ENCODE measurements at regions not wholly inside any gene's neighbourhood (a gene's known extent, or its start where the extent isn't known, plus 50 kb on each side); places are given as distances from the start of the nearest gene placed in this dataset.
A peak's percentile ranks its signal among the peaks of the same experiment; 100 is the strongest.

DNA sequence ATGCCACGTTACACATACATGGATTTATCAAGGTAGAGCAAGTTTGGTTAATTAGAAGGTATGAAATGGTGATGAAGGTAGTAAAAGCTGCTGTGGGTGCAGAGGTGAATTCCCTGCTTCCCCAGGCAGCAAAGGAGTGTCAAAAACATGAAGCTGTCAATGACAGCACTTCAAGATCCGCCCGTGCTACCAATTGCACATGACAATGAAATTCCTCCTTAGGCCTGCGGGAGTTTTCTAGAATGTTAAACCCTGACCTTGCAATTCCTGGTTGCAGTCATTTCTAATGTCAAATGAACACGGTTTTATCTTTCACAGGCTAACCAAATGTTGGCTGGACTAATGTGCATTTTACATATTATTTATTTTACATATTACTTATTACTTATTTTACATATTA, 67.7 kb upstream of the LSM14A start:
- TF ChIP-seq, protein P1, sequence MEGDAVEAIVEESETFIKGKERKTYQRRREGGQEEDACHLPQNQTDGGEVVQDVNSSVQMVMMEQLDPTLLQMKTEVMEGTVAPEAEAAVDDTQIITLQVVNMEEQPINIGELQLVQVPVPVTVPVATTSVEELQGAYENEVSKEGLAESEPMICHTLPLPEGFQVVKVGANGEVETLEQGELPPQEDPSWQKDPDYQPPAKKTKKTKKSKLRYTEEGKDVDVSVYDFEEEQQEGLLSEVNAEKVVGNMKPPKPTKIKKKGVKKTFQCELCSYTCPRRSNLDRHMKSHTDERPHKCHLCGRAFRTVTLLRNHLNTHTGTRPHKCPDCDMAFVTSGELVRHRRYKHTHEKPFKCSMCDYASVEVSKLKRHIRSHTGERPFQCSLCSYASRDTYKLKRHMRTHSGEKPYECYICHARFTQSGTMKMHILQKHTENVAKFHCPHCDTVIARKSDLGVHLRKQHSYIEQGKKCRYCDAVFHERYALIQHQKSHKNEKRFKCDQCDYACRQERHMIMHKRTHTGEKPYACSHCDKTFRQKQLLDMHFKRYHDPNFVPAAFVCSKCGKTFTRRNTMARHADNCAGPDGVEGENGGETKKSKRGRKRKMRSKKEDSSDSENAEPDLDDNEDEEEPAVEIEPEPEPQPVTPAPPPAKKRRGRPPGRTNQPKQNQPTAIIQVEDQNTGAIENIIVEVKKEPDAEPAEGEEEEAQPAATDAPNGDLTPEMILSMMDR (IDR thresholded peaks at IDR 0.05; ENCODE audit: unreplicated experiment): no peak
- DNase-seq (ENCODE audit: low spot score, unreplicated experiment): no peak
- H3K36me3 Mint-ChIP-seq (ENCODE audit: insufficient read depth): no peaks in the 10 kb centered on the region
- H3K27ac Mint-ChIP-seq: no peak overlapping the region
- peaks cover 5% of the 10 kb centered on the region for H3K4me1 Mint-ChIP-seq (ENCODE audit: low read depth)
- peaks cover 5% of the 10 kb centered on the region for H3K27me3 Mint-ChIP-seq
- H3K9me3 Mint-ChIP-seq (ENCODE audit: low read depth): no peaks in the 10 kb centered on the region
- H3K4me3 Mint-ChIP-seq (ENCODE audit: low read depth): no peak overlapping the region

DNA sequence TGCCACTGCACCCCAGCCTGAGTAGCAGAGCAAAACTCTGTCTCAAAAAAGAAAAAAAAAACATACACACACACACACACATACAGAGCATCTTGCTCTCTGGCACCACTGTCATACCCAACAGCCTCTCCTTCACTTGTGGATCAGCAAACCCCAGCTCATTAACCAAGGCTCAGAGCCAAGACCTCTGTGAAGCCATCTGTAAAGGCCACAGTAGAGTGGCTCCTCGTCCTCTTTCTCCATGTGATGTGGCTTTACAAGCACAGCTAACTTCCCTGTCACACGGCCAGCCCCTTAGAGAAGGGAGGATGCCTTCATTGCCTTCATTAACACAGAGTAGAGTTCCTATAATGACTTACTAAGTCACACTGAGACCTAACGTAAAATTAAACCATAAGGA, 62.7 kb upstream of the LSM14A start:
- TF ChIP-seq, protein P1 (IDR thresholded peaks at IDR 0.05; ENCODE audit: unreplicated experiment): no peak
- Mint-ChIP-seq H3K9me3 (ENCODE audit: low read depth) (no peaks in the 10 kb centered on the region), H3K27ac (no peak overlapping the region), H3K36me3 (ENCODE audit: insufficient read depth) (no peaks in the 10 kb centered on the region), H3K4me1 (ENCODE audit: low read depth) (no peaks in the 10 kb centered on the region), H3K4me3 (ENCODE audit: low read depth) (no peak overlapping the region), H3K27me3 (peaks cover 3% of the 10 kb centered on the region)
- no peak for DNase-seq (ENCODE audit: low spot score, unreplicated experiment)

DNA sequence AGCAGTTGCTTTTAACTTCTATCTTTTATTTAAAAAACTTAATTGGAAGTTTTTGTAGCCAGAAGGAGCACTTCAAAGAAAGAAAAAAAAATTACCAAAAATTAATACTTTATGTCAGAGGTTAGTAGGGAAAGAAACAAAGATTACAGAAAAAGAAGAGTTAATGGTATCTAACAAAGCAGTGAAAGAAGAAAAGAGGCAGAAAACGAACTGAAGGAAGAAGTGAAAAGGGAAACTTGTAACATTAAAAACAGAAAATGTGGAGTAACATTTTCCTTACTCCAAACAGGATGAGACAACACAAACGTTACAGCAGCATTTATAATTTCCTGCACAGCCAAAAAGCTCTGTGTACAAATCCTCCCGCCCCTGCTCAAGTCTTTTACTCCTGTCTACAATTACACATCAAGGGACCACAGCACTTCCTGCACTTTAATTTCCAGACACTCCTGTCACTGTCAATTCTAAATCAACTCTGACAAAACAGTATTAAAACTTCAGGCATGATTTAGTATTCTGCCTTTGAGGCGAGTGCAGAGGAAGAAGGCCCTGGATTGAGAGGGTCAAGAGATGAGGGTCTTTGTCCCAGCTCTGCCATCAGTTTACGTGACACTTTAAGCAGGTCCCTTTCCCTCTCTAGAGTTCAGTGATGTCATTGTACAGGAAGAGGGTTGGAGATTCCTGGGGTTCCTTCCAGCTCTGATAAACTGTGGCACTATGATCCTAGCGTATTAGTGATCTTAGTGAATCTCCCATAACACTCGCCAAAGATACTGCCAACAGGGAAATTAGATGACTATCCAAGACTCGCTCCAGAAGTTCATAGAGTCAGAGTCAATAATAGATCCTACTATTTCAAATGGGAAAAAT, 53.2 kb upstream of the LSM14A start:
- Mint-ChIP-seq H3K9me3 (ENCODE audit: low read depth) (no peaks in the 10 kb centered on the region), H3K4me3 (ENCODE audit: low read depth) (no peak overlapping the region), H3K27ac (no peak overlapping the region), H3K4me1 (ENCODE audit: low read depth) (no peaks in the 10 kb centered on the region), H3K27me3 (peaks cover 7% of the 10 kb centered on the region), H3K36me3 (ENCODE audit: insufficient read depth) (no peaks in the 10 kb centered on the region)
- TF ChIP-seq, protein P1 (IDR thresholded peaks at IDR 0.05; ENCODE audit: unreplicated experiment): no peak
- no peak for DNase-seq (ENCODE audit: low spot score, unreplicated experiment)

DNA sequence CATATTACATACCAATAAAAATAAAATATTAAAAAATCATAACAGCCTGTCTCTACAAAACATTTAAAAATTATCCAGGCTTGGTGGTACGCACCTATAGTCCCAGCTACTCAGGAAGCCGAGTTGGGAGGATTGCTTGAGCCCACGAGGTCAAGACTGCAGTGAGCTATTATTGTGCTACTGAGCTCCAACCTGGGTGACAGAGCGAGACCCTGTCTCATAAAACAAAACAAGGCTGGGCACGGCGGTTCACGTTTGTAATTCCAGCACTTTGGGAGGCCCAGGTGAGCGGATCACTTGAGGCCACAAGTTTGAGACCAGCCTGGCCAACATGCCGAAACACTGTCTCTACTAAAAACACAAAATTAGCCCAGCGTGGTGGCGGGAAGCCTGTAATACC, 52.2 kb upstream of the LSM14A start:
- no peaks in the 10 kb centered on the region for H3K36me3 Mint-ChIP-seq (ENCODE audit: insufficient read depth)
- no peaks in the 10 kb centered on the region for H3K9me3 Mint-ChIP-seq (ENCODE audit: low read depth)
- no peak overlapping the region for H3K4me3 Mint-ChIP-seq (ENCODE audit: low read depth)
- H3K4me1 Mint-ChIP-seq (ENCODE audit: low read depth): peaks cover 3% of the 10 kb centered on the region
- DNase-seq (ENCODE audit: low spot score, unreplicated experiment): no peak
- TF ChIP-seq, protein P1 (IDR thresholded peaks at IDR 0.05; ENCODE audit: unreplicated experiment): no peak
- no peak overlapping the region for H3K27ac Mint-ChIP-seq
- peaks cover 7% of the 10 kb centered on the region for H3K27me3 Mint-ChIP-seq

DNA sequence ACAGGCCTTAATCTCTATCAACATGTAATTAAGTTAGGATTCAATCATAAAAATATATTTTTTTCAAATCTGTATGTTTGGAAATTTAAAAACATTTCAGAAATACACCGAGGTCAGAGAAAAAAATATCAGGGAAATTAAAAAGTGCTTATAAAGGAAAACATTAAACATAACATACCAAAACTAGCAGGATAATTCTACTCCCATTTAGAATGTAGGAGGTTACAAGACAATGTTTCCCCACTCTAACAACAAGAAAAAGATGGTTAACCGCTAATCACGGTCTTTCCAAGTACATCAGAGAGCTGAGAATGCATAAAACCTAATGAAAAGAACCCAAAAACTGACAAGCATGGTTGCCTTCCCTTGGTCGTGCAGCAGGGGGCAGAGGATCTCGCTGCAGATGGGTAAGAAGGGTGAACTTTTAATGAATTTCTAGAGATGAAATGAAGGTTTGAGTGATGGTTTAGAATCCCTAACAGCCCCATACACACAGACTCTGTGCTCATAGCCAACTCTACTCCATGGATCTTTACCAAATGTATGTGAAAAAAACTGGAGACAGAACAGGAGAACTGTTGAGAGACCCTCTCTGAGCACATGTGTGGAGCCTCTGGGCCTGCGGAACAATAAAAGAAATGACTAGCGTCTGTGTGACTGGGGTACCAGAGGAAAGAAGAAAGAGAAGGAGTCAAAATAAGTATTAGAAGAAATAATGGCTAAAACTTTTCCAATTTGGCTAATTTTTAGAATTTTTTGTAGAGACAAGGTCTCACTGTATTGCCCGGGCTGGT, 51.3 kb upstream of the LSM14A start:
- Mint-ChIP-seq H3K4me3 (ENCODE audit: low read depth) (no peak overlapping the region), H3K4me1 (ENCODE audit: low read depth) (peaks cover 5% of the 10 kb centered on the region), H3K27ac (no peak overlapping the region), H3K27me3 (peaks cover 4% of the 10 kb centered on the region), H3K36me3 (ENCODE audit: insufficient read depth) (no peaks in the 10 kb centered on the region), H3K9me3 (ENCODE audit: low read depth) (no peaks in the 10 kb centered on the region)
- TF ChIP-seq, protein P1 (IDR thresholded peaks at IDR 0.05; ENCODE audit: unreplicated experiment): peak; percentile 71
- no peak for DNase-seq (ENCODE audit: low spot score, unreplicated experiment)
